Colonic mucosa (tissue), 4 donors: ENCODE measurements at regions not wholly inside any gene's neighbourhood (a gene's known extent, or its start where the extent isn't known, plus 50 kb on each side); places are given as distances from the start of the nearest gene placed in this dataset.

ENCODE experiments used
- DNase-seq: peaks from one replicate; pipeline ENCODE4 v3.0.0-alpha.2; 2020
- H3K27ac ChIP-seq: fragments of 200-600 bp; one replicate; pipeline ENCODE4 v1.8.0; 2021
- H3K27me3 ChIP-seq: fragments of 200-600 bp; one replicate; pipeline ENCODE4 v1.8.0; 2021
- H3K36me3 ChIP-seq: fragments of 200-600 bp; one replicate; pipeline ENCODE4 v1.8.0; 2021
- H3K4me1 ChIP-seq: fragments of 200-600 bp; one replicate; pipeline ENCODE4 v1.8.0; 2021; ENCODE audit warnings: mild to moderate bottlenecking
- H3K4me3 ChIP-seq: fragments of 200-600 bp; one replicate; pipeline ENCODE4 v1.8.0; 2021
- H3K9ac ChIP-seq, 2 donors: one replicate each; pipeline ENCODE4 v1.7.0; 2013; ENCODE audit warnings: control low read depth in 2 of 2, low read depth in 2 of 2, low read length in 2 of 2
- H3K9me3 ChIP-seq: fragments of 200-600 bp; one replicate; pipeline ENCODE4 v1.8.0; 2021
- intact Hi-C: fragments of 100-400 bp; cut with DNase I; formaldehyde crosslinking; loops from one replicate; pipeline ENCODE4 v1.14.1; 2022
- TF ChIP-seq, protein P1 (sequence below): fragments of 200-600 bp; IDR thresholded peaks from one replicate; pipeline ENCODE4 v1.8.0; 2022; ENCODE audit warnings: antibody characterized with exemption, mild to moderate bottlenecking
- donor health status: healthy.
- donor health status: DM: no; HTN: no; CAD: no.
- donor health status: DM: no; HTN: no; CAD: no.

DNA sequence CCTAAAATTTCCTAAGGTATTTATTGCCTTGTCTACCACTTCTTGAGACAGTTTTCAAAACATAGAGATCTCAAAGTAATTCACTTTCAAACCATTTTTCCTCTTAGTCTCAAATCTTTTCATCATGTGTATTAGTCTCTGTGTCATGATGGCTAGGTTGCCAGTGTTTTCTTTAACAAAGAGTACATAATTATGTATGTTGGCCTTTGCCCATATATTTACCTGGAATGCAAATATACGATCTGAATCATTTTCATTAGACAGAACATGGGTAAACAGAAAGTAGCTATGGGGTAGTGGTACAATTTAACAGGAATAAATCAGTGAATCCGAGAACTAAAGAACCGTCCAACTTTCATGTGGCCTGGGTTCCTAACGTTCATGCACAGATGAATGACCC is 852.1 kb upstream of the MBL2 start:
- Histone ChIP-seq H3K4me3 (no peak overlapping the region), H3K27ac (no peak overlapping the region), H3K9ac (no peak overlapping the region), H3K27me3 (no peaks in the 10 kb centered on the region), H3K4me1 (no peaks in the 10 kb centered on the region), H3K9me3 (no peaks in the 10 kb centered on the region), H3K36me3 (no peaks in the 10 kb centered on the region)
- no peak for DNase-seq
- TF ChIP-seq, protein P1, sequence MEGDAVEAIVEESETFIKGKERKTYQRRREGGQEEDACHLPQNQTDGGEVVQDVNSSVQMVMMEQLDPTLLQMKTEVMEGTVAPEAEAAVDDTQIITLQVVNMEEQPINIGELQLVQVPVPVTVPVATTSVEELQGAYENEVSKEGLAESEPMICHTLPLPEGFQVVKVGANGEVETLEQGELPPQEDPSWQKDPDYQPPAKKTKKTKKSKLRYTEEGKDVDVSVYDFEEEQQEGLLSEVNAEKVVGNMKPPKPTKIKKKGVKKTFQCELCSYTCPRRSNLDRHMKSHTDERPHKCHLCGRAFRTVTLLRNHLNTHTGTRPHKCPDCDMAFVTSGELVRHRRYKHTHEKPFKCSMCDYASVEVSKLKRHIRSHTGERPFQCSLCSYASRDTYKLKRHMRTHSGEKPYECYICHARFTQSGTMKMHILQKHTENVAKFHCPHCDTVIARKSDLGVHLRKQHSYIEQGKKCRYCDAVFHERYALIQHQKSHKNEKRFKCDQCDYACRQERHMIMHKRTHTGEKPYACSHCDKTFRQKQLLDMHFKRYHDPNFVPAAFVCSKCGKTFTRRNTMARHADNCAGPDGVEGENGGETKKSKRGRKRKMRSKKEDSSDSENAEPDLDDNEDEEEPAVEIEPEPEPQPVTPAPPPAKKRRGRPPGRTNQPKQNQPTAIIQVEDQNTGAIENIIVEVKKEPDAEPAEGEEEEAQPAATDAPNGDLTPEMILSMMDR = no peak
- intact Hi-C loops = no loop called here

DNA sequence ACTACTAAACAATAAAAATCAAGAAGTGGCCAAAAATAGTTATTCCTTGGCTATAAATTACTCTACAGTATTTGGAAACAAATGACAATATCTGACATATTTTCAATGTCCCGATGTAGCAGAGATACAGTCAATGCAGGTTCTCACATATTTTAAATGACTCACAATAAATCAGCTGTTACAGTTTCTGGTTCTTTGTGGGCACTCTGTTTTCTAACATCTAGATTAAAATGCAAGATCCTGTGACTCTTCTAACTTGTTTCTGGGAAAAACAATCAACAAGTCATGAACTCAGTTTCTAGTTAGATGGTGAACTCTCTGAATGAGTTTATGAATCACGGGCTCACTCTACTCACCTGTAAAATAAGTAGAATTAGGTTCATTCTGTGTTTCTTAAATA is 849.6 kb upstream of the MBL2 start:
- TF ChIP-seq, protein P1 = no peak
- Histone ChIP-seq H3K27ac (no peak overlapping the region), H3K9me3 (no peaks in the 10 kb centered on the region), H3K27me3 (no peaks in the 10 kb centered on the region), H3K9ac (no peak overlapping the region), H3K36me3 (no peaks in the 10 kb centered on the region), H3K4me3 (no peak overlapping the region), H3K4me1 (no peaks in the 10 kb centered on the region)
- intact Hi-C loops = no loop called here
- no peak for DNase-seq

- no peaks in the 10 kb centered on the region for H3K9me3 ChIP-seq
- H3K9ac ChIP-seq = no peak overlapping the region
- H3K27me3 ChIP-seq = no peaks in the 10 kb centered on the region
- no peaks in the 10 kb centered on the region for H3K4me1 ChIP-seq
- H3K4me3 ChIP-seq = no peak overlapping the region
- intact Hi-C loops = no loop called here
- DNase-seq = no peak
- H3K27ac ChIP-seq = no peak overlapping the region
- no peaks in the 10 kb centered on the region for H3K36me3 ChIP-seq
- TF ChIP-seq, protein P1 = no peak
Measured at GRCh38 chr10:53619671-53620070, 847.1 kb upstream of the MBL2 start.

DNA sequence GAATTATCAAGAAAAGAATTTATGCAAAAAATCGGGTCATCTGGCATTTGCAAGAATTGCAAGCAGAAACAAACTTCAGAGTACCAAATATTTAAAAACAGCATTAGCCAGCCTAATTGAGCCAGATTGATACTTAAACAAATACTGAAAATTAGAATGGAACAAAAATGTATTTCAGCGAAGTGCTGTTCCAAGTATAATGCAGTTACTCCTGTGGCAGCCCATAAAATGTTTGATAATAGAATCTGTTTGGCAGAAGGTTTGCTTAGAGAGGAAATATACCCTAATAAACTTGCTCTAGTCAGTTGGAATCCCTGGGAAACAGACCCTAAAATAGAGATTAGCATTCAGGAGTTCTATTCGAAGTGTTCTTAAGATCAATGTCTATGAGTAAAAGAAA is 835.1 kb upstream of the MBL2 start:
- no peak overlapping the region for H3K4me3 ChIP-seq
- no peaks in the 10 kb centered on the region for H3K9me3 ChIP-seq
- no peaks in the 10 kb centered on the region for H3K36me3 ChIP-seq
- intact Hi-C loops = loop anchor here (10.0 kb wide), 2 partner anchors 197 to 797 kb away; no protein-coding TSS in a partner anchor
- H3K27ac ChIP-seq = no peak overlapping the region
- TF ChIP-seq, protein P1 = no peak
- DNase-seq = no peak
- no peaks in the 10 kb centered on the region for H3K27me3 ChIP-seq
- H3K9ac ChIP-seq = no peak overlapping the region
- H3K4me1 ChIP-seq = no peaks in the 10 kb centered on the region

- intact Hi-C loops = loop anchor here (10.0 kb wide), 2 partner anchors 198 to 798 kb away; no protein-coding TSS in a partner anchor
- Histone ChIP-seq H3K9me3 (no peaks in the 10 kb centered on the region), H3K27ac (no peak overlapping the region), H3K9ac (no peak overlapping the region), H3K4me3 (no peak overlapping the region), H3K27me3 (no peaks in the 10 kb centered on the region), H3K4me1 (no peaks in the 10 kb centered on the region), H3K36me3 (no peaks in the 10 kb centered on the region)
- TF ChIP-seq, protein P1 = no peak
- no peak for DNase-seq
Measured at GRCh38 chr10:53606981-53607380, 834.4 kb upstream of the MBL2 start.
